Activated CD8-positive, alpha-beta memory T cell treated with anti-CD3 and anti-CD28 coated beads for 48 hours (primary cell): ENCODE measurements at regions not wholly inside any gene's neighbourhood (a gene's known extent, or its start where the extent isn't known, plus 50 kb on each side); places are given as distances from the start of the nearest gene placed in this dataset.

Experiments
- DNase-seq, 3 experiments: peaks; one replicate each; pipeline ENCODE4 v3.0.0-alpha.2; 2020; ENCODE audit warnings: low read depth in 2 of 3, low spot score in 2 of 3

DNA sequence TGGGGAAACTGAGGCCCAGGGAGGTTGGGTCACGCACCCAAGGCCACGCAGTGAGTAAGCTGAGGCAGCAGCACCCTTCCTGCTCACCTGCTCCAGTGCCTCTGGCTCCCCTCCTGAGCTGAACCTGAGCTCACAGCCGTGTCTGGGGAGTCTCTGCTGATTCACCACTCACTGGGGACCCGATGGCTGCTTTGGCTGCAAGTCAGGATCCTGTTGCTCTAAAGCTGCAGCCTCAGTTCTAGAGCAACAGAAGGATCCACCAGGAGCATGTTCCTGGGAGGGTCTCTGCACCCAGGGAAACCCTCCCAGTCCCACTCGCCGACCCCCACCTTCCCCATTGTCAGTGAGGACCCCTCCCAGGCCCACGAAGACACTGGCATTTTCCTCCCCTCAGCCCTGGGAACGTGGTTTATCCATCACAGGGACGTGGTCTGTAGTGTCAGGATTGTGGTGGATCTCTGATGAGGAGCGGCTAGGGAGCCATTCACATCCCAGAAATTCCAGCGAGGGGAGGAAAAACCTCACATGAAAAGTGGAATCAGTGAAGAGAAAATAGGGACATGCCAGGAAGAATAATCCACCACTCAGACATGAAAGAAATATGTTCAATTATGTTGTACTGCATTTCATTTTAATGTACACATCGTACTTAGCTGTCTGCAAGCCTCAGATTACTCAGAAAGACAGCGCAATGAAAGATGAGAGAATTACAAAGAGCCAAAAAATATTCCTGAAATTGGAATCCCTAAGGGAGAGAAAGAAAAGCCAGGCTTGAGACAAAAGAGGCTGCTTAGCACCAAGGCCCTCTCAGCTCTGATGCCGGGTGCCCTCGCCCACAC, 447.2 kb downstream of the MATN1 start:
- DNase-seq, result no peak

DNA sequence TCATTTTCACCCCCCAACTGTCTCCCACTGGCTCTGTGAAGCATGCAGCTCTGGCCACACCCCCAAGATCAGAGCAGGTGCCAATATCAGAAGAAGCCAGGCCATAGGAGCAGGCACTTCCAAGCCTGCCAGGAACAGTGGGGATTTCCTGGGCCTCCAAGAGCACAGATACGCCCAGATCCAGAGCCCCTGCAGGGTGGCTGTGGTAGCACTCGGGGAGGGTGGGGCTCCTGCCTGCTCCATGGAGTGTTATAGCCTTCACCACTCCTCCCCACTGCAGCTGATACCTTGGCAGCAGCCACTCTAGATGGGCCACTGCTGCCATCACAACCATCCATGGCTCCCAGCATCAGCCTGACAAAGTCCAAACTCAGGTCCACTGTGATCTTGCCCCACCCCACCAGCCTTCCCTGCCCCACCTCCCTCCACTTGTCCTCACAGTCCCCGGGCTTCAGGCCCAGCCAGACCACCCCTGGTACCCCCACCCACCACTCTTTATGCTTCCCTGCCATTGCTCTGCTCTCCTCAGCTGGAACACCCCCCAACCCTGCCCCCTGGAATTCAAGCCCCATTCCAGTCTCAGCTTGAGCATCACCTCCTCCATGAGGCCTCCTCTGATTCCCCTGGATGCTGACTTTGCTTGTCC, 448.3 kb downstream of the MATN1 start:
- DNase-seq, result no peak

DNA sequence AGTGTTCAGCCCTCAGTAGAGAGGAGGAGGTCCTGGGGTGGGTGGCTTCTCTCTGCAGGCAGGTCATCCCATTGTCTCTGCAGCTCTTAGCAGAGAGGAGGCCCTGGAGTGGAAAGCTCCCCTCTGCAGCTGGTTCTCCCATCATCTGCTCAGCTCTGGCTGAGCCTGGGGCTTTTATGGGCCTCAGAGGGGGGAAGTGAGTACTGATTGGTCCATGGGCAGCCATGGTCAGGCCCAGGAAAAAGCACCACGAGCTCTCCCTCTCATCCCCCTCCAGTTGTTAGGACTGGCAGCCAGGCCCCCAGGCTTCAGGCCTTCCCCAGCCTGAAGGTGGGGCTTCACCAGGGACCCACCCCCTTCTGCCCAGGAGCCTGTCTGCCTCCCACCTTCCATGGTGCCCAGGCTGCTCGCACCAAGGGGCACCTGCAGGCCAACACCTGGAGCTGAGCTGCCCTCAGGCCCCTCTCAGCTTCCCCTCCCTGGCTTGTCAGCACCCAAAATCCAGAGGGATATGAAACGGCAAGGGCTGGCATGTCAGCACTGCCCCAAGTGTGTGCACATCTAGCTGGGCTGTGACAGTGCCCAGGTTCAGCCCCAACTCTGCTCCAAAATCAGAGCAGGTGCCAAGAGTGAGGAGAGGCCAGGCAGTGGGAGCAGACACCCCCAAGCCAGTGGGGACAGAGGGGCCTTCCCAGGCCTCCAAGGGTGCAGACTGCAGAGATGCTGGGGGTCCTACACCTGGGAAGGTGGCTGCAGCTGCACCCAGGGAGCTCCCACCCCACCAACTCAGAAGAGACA, 449.0 kb downstream of the MATN1 start:
- DNase-seq, result no peak

DNA sequence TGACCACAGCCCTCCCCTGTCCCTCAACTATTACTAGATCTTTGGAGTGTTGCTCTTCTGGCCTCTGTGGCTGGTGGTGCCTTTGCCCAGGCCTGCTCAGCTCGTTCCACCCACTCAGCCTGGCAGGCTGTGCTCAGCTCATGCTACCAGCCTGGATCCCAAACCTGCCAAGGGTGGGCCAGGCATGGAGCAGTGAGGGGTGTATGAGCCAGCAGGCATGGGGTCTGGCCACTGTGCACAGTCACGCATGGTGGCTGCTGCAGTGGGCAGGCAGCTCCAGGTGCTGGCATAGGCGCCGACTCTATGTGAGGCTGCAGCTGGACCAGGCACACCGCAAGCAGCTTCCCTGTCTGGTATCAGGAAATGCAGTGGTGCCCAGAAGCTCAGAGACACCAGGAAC, 449.9 kb downstream of the MATN1 start:
- no peak for DNase-seq

DNA sequence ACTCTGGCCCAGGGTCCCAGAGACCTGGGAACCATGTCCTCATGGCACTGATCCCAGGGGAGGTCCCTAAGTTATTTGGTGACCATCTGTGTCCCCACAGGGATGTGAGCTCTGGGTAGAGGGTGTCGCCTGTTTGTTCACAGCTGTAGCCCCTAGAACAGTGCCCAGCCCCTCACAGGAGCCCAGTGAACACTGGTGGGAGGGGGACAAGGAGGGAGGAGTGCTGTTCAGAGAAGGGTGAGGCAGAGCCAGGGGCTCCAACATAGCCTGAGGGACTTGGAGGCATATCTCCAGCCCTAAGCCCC, 450.4 kb downstream of the MATN1 start:
- DNase-seq, result no peak

DNA sequence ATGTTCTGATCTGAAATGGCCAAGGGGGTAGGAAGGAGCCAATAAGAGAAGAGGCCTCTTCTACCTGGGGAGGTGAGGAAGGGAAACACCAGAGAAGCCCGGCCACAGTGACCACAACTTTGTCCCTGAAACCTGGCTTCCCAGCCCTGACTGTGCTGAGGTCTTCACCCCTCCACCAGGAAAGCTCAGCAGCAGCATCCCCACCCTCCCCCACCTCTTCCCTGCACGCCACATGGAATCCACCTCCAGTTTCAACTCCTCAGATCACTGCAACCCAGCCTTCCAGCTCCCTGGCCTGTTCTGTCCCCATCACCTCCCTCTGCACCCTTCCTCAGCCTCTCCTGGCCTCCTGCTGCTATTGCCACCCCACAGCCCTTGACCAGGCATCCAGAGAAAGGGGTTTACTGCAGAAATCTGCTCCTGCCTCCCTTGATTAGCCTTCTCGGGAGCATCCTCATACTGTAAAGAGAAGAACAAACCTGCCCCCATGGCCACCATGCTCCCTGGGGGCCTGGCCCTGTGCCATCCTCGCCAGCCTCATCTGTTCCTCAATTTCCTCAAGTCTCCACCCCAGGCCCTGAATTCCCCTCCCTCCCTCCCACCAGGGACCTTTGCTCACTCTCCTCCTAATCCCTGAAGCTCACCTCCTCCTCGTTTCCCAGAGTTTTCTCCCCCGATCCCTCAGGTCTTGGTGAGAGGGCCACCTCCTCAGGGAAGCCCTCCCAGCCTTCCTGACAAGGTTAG, 450.9 kb downstream of the MATN1 start:
- DNase-seq, result no peak

DNA sequence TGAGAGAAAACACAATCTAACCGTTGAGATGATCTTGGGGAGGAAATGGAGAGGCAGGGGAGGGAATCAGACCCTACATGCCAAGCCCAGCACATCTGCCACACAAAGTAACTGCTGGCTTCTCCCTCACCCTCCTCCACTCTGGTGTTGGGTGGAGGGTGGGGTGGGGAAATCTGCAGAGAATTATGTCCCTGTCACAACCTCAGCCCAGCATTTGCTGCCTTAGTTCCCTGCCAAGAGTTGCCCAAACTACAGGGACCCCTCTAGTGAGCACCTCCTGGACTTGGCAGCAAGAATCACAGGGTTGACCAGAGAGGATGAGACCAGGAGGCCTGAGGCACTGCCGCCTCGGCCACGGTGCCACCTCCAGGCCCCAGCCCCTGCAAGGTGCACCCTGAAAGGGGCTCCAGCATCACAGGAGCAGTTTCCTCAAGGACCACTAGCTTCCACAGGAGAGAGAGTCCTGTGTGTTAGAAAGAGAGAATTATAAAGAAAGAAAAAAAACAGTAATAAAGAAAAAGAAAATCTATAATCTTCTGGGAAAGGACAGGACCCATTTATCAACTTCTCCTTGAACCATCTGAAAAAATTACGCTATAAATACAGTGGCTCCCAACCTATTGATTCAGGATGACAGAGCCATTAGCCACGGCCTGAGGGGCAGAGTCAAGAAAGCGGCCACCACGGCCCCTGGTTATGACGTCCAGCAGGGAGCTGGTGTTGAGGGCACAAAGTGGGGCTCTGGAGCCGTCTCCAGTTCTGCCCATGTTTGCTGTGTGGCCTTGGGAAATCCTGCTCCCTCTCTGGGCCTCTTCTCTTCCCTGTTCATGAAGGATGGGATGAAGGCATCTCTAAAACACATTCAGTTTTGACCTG, 451.7 kb downstream of the MATN1 start:
- no peak for DNase-seq

DNA sequence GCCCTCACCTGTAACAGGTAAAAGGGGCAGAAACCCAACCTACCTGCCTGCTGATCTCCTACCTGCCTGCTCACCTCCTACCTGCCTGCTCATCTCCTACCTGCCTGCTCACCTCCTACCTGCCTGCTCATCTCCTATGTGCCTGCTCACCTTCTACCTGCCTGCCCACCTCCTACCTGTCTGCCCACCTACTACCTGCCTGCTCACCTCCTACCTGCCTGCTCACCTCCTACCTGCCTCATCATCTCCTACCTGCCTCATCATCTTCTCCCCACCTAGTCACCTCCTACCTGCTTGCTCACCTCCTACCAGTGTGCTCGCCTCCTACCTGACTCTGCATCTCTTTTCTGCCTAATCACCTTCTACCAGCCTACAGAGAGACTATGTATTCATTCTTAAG, 452.9 kb downstream of the MATN1 start:
- DNase-seq, result no peak

DNA sequence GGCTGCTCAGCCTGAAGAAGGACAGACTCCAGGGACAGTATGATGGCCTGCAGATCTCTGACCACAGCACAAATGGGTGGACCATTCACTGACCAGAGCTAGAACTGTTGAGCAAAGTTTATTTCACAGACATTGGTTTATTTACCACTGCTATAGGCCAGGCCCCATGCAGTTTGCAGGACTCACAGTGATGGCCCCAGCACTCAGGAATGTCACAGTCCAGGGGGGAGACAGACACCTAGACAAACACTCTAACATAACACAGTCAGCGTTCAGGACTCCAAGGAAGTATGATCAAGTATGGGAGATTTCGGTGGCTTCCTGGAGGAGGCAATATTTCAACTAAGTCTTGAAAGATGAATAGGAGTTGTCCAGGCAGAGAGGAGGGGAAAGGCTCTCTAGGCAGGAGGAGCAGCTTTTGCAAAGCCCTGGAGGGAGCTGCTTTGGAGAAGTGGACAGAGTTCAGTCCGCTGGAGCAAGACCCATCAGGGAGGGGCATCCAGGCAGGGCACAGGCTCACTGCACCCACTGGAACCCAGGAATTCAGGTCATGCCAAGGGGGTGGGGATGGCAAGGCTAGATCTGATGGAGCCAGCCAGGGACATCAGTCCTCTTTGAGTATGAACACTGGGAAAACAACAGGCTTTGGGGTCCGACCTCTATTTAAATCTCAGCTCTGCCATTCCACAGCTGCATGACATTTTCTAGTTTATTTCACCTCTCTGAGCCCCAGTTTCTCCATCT, 454.3 kb downstream of the MATN1 start:
- no peak for DNase-seq

DNA sequence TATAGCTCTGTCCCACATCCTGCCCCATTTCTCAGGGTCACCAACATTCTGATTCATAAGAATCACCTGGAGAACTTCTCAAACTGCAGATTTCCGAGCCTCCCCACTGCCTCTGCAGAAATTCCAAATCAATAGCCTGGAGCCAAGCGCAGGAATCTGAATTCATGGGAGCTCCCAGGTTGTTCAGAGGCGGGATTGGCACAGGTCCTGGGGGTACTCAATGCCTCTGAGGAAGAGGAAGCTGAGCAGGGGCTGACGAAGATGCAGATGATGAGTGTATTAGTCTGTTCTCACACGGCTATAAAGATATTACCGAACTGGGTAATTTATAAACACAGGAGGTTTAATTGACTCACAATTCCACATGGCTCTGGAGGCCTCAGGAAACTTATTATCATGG, 455.5 kb downstream of the MATN1 start:
- no peak for DNase-seq

DNA sequence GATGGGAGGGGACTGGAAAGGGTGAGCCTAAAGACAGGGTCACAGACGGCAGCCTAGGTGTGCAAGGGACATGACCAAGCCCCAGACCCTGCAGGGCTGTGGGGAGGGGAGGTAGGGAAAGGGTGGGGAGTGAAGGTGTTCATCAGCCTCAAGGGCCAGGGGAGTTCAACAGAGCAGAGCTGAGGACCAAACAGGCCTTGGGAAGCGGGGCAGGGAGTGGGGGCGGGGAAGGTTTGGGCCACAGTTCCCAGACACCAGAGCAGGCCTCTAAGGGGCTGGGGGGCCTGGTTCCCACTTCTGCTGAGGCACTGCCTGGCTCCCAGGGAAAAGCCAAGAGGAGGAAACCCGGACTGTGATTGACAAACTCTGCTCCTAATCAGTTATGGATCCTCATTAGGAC, 456.3 kb downstream of the MATN1 start:
- DNase-seq, result no peak

DNA sequence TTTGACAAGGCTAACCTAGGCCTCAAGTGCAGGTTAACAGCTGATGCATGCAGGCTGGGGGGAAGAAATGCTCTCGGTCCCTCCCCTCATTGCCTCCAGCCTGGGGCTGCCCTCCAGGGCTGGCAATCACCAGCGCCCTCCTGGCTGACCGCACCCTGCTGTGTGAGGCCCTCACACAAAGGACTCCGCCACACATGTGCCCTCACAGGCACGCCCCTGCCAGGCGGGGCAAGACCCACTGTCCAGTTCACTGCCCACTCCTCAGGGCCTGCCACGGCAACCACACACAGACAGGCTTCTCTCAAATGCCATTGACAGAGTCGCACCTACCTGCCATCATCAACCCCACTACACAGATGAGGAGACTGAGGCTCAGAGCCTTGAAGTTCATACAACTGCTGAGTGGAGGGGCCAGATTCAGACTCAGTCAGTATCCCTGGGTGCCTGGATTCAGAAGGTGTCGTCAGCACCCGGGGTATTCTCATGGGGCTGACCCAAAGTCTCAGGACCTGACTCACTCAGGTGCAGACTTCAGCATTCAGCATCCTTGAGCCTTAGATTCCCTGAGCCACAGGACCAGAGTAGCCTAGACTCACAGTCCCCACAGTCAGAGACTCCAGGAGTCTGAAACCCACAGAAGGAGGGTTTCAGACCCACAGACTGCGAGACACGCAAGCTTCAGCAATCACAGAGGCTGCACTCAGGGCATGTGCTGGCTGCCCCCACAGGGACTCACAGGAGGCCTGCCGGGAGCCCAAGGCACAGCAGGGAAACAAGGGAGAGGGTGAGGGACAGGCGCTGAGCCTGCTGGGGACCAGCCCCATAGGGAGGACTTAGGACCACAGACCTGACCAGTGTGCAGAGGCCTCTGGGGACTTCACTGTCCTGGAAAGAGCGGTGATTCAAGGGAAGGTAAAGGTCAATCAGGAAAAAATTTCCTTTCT, 458.0 kb downstream of the MATN1 start:
- no peak for DNase-seq

DNA sequence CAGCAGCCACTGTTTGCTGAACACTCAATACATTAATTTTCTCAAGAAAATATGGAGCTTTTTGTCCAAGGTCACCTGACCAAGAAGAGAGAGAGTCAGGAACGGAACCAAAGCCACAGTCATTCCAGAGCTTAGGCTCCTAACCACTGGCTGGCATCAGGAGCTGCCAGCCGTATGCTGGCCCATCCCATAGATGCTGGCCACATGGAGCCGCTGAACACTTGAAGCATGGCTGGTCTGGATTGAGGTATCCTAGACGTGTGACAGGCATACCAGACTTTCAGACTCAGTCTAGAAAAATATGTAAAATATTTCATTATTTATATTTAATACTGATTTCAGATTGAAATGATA, 458.7 kb downstream of the MATN1 start:
- no peak for DNase-seq

DNA sequence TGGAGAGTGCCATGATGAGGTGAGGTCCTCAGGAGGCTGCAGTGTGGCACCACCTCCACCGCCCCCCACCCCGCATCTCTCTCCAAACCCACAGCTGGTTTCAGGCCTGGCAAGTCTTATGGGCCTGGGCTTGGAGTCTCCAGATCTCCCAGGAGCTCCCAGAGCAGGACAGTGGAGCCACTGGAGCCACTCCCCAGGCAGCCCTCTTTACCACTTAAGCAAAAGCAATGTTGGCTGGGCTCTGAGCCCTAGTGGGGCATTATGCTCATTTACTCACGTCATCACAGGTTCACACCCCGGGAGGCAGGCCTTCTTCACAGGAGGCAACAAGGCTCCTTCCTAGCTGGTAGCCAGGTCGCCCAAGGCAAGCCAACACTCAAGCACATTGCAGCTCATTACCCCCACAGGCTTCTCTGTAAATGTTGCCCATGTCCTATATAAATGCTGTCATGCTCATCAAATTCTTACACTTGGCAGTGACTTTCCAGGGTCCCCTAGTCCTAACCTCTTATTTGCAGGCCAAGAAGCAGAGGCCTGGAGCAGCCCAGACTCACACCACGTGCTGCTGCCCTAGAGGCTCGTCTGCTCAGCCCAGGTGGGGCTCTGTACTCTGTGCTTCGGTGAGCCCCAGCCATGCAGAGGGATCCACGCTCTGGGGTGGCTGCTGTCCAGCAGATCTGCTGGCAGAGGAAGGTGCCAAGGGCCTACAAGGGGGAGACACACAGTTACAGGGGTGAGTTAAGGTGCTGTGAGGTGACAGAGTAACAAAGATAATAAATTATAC, 459.3 kb downstream of the MATN1 start:
- DNase-seq, result no peak

DNA sequence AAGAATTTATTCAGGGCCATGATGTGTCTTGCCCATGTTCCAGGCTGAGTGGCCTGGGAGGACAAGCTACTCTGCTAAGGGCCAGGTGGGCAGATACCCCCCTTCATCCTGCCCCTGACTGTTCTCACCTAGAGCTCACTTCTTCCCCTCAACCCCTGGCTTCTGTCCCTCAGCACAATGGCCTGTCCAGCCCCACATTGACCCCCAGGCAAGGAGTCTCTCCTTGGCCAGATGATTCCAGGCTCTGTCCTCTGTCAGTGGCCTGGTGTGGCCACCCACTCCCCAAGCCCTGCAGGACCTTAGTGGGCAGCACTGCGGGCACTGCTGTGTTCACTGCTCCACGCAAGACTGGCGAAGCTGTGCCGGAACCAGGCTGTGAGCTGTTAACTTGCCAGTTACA, 460.0 kb downstream of the MATN1 start:
- no peak for DNase-seq

DNA sequence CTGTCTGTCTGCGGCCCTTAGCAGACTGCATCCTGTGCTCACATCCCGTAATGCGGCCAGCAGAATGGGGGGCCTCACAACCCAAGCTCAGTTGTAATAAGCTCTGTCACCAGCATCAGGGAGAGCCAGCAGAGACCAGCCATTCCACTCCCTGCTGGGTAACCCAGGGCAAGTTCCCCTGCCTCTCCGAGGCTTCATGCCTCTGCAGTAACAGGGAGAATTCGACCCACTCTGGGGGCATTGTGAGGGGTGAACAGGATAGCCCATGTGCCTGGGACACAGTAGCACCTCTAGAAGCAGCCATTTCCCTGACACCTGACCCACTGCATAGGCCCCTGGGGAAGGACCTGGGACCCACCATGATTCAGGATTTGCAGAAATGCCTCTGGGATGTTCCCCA, 461.2 kb downstream of the MATN1 start:
- DNase-seq, result no peak

DNA sequence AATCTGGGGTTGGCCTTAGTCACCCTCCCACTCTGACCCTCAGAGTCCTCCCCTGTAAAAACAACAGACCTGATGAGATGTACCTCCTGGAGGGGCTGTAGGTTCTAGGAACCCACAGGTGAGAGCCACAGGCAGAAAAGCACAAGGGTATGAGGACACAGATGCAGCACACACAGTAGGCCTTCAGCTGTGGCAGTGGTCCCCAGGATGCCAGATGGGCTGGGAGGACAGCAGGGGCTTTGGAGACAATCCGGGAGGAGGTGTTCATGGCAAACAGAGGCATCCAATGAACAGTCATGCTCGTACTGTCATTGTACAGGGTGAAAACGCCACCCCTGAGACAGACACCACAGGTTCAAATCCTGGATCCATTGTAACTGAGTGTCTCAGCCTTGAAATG, 463.1 kb downstream of the MATN1 start:
- no peak for DNase-seq

DNA sequence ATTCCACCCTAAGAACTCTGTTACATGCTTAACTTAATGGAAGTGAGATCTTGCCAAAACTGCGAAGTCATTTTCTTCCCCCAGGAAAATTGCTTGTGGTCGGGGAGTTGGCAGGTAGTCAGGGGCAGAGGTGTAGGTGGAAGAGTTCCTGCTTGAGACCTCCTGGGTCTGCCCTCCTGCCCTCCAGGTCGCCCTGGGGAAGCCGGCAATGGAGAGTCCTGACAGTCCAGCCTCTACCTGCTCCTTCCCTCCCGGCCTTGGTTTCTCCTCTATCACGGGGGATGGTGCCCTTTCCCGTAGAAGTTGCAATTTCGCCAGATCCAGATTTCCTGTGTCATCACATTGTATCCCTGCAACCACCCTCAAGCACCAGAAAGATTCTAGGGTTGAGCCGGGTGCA, 463.8 kb downstream of the MATN1 start:
- no peak for DNase-seq
